ENCODE measurements at regions not wholly inside any gene's neighbourhood (a gene's known extent, or its start where the extent isn't known, plus 50 kb on each side); places are given as distances from the start of the nearest gene placed in this dataset.
"Not testable (repeated sequence)": the region's sequence is repeated elsewhere in the genome, so short reads cannot be mapped to it uniquely, and the experiment has no call there.

DNA sequence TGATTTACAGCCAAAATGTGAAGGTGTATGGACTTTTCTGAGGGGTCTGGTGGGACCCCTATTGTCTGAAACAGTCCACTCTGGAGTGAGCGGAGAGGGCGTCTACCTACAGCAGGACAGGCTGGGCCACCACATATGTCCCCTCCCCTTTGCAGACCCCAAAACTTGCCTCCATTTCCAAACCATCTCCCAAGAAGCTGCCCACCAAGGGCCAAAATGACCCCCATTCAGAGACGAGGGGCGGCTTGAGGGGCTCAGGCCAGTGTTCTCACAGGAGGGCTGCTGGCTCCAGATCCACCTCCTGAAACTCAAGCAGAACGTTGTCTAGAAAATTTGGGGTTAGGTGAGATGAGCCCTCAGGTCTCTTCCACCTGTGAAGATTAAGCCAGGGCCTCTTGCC is 161.1 kb upstream of the SALL3 start:
- DNase-seq, result no peak

DNA sequence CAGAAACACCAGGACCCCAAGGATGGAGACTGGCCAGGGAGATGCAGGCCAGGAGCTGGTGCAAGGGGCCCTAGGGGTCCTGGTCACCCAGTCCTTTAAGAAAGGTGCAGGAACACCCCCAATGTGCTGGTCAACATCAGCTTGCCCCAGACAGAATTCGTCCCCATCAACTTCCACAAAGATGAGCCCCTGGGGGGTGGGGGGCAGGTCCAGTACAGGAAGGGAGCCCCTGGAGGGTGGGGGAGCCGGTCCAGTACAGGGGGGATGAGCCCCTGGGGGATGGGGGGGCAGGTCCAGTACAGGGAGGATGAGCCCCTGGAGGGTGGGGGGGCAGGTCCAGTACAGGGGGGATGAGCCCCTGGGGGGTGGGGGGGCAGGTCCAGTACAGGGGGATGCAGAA is 160.7 kb upstream of the SALL3 start:
- no peak for DNase-seq

DNA sequence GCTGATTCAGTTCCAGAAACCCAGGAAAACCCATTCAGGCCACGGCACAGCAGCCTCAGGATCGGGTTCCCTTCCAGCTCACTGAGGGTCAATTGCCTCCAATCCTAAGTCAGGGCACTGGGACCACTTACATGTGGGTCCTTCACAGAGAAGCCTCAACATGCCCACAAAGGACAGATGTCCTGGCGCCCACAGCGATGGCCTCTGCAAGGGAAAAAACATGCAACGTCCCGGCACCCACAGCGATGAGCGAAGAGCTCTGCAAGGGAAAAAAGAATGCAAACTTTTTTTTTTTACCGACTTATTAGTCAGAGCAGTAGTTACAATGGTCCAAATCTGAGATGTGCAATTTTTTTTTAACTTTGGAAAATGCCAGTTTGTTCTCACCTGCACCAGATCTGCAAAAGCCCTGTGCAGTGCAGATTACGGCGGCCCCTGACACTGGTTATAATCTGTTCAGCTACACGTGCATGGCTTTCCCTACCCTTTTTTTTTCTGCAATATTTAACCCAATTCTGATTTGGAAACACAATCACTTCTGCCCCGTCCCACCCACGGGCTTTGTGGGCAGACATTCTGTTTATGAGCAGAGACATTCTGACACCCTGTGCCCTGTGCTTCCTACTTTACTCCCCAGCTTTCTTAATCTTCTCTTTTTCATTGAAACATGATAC is 159.3 kb upstream of the SALL3 start:
- no peak for DNase-seq

DNA sequence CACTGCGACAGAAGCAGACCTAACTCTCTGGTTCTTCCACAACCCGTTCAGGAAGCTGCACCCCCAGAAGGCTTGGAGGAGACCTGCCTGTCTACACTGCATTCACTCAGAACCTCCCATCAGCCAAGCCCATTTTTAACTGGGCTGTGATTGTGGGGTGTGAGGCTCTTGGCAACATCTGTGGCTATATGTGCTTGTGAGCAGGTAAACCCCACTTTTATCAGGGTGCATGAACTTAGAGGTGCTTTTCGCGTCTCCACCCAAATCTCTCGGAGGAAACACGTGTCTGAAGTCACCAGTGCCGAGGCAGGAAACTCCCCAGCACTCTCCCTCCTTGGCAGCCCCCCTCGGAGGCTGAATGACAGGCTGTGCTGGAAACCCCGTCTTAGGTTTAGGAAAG is 158.2 kb upstream of the SALL3 start:
- DNase-seq, result no peak

DNA sequence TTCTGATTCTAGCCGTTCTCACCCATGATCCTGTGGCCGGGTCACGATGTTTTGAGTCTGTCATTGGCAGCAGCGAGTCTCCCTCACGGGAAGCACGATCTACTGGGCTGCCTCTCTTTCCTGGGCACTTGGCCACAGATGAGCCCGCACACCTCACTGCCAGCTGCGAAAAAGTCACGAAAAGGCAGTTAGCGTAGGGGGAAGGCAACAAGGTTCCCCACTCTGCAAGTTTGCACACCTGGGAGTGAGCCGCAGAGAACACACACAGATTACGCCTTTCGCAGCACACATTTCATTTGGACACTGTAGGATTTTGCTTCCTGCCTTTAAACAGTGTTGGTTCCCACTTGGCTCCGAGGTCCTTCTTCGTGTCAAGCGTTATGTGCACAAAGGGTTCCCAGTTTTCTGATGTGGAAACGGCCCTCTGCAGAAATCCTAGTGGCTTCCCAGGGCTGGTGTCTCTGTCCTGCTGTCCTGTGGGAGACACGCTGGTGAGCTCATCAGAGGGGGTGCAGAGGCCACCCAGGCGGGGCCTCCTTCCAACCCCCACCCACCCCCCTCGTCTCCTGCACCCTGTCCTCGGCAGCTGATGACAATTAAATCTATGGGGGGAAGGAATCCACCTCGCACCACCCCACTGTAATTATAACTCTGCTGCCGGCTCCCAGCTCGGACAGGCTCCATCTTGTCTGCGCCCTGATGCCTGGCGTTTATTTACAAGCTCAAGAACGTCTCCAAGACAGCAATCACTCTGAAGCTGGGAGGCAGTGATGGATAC is 157.3 kb upstream of the SALL3 start:
- DNase-seq, result no peak

DNA sequence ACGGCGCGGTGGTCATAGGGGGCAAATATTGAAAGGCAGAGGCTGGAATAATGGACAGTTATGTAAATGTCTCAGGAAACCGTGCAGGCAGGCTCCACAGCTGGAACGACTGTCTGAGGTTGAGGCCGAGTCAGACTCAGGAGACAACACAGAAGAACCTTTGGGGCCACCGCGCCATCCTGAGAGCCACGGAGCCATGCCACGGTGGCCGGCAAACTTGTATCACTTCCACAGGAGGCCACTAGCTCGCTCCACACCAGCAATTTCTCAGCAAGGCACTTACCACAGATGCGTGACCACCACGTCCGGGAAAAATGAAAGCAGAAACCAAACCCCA is 156.7 kb upstream of the SALL3 start:
- DNase-seq, result no peak

DNA sequence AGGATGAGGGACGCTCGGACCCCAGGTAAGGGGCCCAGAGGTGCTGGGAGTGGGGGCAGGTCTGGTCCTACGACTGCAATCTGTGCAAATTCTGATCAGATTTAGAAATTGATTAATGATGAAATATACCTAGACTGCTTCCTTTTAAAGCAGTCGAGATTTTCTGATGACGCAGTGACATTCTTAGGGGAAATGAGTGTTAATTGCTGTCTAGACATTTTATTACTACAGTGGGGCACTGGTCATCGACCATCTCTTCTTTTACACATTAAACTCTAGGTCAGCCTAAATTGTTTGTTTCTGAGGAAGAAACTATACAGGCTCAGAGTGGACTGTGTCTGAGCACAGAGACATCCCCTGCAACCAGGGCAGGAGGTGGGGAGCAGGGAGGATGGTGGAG is 154.4 kb upstream of the SALL3 start:
- DNase-seq, result no peak

DNA sequence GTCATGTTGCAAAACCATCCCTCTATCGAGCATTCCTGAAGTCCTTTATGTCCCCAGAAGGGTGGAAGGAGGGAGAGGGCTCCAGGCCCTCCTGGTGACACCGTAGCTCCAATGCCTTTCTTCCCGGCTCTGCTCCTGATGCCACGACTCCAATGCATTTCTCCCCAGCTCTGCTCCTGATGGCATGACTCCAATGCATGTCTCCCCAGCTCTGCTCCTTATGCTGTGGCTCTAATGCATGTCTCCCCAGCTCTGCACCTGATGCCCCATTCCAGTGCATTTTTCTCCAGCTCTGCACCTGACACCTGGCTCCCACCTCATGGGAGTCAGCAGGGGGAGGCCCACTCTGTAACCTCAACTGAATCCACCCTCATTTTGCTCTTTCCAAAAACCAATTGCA is 153.0 kb upstream of the SALL3 start:
- no peak for DNase-seq

DNA sequence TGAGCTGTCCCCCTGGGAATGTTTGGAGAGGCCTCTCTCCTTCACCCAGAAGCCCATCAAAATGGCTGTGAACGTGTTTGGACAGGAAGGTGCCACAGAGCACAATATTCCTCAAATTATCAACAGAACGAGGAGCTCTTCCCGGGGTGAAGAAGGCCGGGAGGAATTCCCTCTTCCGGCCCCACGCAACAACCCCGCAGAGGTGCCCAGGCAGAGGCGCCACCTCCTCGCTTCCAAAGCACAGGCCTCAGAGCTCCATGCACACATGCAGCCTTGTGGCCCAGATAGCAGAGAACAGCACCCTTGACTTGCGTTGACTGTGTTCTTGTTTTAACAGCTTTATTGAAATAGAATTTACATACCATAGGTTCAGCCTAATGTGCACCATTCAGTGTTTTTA is 152.5 kb upstream of the SALL3 start:
- DNase-seq, result no peak

DNA sequence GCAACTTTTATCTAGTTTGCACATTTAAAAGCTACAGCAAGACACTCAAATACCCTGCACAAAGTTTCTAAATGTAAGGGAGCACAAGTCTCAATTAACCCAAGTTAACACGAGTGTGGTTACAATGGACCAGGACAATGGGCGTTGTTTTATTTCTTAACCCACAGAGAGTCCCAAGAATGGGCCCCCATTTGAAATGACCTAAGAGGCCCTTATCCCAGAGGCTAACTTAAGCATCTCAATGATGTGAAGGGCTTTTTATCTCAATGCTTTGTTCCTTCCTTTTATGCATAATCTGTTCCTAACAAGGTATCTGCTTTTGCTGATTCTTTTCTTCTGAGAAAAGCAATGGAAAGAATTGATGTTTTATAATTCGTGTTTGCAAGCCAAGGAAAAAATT is 151.5 kb upstream of the SALL3 start:
- DNase-seq, result no peak

DNA sequence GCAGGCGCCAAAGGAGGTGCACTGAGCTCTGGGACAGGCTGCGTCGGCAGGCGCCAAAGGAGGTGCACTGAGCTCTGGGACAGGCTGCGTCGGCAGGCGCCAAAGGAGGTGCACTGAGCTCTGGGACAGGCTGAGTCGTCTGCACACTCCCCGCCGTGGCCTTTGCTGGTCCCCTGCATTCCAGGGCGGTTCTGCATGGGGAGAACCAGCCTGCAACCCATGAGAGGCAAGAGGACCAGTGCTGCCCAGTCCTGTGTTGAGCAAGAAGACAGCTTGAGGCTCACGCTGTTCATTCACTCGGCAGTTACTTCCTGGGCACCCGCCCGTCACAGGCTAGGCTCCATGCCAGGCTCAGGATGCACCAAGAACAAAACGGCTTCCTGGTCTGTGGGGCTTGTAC is 150.6 kb upstream of the SALL3 start:
- not testable (repeated sequence) for DNase-seq

DNA sequence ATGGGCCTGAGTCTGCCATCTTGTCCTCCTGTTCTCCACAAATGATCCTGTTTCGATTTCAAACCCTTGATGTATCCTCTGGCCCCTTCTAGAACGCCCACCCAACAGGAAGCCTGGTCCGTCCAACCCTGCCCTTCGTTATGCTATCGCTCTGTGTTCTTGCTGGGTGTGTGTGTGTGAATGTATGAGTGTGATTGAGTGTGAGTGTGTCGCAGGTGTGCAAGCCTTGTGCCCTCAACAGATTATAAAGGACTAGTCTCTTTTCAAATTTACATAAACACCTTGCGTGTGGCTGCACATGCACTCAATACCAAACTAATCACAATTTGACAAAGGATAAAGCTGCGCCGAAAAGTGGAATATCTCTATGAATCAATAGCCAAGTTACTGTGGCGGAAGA is 149.5 kb upstream of the SALL3 start:
- no peak for DNase-seq

DNA sequence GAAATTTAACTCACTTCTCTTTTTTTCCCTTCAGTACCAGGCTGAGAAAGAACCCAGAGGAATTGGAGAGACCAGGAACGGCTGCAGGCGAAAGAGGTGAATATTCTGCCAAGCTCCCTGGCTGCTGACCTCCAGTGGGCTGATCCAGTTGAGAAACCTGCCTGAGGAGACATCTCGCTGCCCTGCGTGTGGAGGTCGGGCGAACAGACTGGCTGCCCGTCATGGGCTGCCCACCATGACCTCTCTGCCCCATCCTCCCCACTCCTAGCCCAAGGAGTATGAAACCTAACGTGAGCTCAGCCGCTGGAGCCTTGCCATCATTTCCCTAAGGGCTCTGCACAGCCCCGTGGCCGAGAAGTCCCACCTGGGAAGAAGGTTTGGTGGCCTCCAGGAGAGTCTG is 148.8 kb upstream of the SALL3 start:
- DNase-seq, result no peak

DNA sequence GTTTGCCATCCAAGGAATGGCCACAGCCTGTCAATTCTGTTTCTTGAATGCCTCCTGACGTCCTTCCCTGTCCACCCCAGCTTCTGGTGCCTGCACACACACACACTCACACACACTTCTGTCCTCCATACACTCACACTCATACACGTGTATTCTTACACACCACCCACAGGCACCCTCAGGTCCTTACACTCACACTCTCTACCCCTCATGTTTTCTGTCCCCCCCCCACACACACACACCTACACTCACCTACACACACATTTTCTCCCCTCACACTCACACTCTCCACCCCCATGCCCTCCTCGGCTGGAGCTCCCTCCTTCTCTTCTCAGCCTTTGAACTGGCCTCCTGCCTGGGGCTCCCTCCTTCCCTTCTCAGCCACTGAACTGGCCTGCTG is 148.0 kb upstream of the SALL3 start:
- no peak for DNase-seq

DNA sequence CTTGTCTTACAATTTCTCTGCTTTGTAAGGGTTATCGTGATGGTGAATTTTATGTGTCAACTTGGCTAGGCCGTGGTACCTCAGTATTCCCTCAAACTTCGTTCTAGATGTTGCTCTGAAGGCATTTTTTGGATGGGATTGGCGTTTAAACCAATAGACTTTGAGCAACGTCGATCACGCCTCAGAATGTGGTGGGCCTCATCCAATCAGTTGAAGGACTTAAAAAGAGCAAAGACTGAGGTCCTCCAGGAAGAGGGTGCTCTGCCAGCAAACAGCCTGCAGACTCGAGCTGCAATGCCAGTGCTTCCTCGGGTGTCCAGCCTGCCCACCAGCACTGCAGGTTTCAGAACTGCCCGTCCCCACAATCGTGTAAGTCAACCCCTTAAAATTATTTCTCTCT is 145.8 kb upstream of the SALL3 start:
- no peak for DNase-seq

DNA sequence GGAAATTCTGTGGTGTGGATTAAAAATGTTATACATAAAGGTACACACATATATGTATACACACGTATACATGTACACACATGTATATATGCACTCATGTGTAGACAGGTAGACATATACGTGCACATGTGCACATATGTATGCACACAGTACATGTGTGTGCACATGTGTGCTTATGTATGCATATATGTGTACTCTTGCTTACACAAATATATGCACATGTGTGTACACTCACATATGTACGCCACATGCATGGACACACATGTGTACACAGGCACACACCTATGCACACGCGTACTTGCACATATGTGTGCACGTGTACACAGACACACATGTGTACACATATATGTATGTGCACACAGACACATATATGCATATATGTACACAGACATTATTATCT is 142.8 kb upstream of the SALL3 start:
- no peak for DNase-seq

DNA sequence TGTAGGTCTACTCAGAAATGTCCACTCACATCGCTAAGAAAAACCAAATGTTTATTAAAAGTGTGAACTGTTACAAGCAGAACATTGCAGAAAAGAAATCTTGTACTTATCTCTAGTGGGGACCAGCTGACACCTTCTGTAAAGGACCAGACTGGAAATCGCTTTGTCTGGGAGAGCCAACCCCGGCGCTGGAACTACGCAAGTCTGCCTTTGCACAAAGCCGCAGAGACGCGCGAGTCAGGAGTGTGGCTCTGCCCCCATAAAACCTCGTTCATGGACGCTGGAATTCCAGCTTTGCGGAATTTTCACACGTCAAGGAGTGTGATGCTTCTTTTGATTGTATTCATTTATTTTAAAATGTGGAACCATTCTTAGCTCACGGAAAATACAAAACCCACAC is 141.9 kb upstream of the SALL3 start:
- no peak for DNase-seq

DNA sequence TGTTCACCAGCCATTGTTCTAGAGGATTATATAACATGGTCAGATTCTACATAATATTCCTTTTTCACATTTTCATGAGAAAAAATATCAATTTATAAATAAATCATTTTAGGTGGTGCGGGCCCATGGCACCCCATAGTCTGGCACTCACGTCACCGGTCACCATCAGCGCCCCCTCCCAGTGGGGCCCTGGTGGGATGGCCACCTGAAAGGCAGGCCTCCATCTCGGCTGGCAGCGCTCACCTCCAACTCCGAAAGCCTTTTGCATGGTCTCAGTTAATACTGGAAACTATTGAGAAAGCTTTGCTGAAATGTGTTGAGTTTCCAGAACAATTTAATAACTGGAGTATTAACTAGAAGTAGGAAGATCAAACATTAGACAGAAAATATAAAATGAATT is 141.4 kb upstream of the SALL3 start:
- no peak for DNase-seq

DNA sequence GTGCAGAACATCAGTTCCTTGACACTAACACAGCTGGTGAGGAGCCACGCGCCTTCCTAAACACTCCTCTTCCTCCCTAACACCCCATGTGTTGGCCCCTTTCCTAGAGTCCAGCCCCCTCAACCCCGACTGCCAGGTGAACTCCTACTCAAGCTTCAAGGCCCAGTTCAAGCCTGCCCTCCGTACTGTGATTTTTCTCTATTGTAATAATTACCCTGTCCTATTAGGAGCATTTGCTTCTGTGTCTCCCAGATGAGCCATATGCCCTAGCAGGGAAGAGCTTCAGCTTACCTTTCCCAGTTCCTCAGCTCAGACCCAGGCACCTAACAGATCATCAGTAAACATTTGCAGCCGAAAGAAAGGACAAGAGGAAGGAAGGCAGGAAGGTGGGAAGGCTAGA is 130.6 kb upstream of the SALL3 start:
- DNase-seq, result no peak

DNA sequence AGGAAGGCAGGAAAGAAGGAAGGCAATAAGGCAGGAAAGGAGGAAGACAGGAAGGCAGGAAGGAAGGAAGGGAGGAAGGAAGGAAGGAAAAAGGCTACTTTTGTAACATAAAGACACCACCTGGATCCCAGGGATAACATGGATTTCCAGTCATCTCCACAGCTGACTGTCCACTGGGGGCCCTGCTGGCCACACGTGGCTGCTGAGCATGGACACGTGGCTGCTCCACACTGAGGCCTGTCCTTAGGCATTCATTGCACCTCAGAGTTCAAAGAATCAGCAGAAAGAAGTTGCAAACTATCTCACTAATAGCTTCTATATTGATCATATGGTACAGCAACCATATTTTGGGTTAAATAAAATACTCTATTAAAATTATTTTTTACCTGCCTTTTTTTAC is 130.2 kb upstream of the SALL3 start:
- DNase-seq, result no peak

DNA sequence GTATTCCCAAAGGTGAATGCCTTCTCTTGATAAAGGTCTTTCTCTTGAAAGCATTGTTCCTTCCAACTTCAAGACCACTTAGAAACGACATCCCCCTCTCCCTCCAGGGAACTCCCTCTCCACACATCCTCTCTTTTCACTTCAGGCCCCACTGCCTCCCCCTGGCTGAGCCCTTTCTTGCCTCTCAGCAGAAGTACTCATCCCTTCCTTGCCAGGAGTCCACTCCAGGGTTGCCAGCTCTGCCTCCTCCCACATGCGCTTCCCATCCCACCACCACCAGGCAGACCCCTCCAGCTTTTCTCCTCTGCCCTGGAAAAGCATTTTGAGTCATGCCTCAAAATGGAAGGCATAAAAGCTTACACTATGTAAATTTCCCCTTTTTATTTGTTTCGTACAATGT is 126.3 kb upstream of the SALL3 start:
- DNase-seq, result no peak

DNA sequence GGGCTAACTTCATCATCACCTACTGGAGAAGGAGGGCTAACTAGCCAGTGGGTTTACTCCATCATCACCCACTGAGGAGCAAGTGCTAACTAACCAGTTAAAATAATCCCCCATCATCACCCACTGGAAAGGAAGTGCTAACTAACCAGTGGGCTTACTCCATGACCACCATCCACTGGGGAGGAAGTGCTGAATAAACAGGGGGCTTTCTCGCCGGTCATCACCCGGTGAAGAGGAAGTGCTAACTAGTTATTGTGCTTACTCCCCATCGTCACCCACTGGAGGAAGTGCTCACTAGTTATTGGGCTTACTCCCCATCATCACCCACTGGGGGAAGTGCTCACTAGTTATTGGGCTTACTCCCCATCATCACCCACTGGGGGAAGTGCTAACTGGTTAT is 124.4 kb upstream of the SALL3 start:
- no peak for DNase-seq

DNA sequence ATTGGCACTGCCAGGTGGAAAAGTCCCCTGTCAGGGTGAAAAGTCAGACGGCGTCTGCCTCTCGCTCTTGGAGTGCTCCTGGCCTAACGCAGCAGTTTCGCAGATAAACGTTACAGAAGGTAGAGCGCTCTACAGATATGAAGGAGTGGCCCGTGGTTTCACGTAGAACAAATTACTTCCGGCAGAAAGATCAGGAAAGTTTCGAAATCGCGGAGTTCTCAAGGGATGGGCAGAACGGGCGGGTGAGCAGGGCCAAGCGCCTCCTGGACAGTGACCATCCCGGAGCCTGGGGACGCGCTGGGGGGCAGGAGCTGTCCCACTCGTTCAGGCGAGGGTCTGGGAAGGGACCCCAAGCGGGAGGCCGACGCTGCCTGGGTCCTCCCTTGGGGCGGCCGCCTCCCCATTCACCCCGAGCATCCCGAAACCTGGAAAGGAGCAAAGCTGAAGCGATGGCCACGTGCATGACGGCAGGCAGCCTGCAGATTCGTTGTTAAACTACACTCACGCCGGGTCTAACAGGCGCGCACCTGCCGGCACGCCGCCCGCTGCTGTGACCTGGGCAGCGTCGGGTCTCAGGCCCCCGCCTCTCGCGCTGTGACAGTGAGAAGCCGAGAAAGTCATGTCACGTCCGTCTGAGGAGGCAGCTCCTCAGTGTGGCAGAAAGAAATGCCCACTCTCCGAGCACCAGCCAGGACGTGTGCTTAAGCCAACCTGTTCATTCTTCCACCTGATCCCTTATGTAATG is 122.9 kb upstream of the SALL3 start:
- DNase-seq, result no peak

Measured in SHP77 treated with DMSO at 0.1 percent for 48 hours (cell line).